MCF 10A (cell line): ENCODE measurements at regions not wholly inside any gene's neighbourhood (a gene's known extent, or its start where the extent isn't known, plus 50 kb on each side); places are given as distances from the start of the nearest gene placed in this dataset.

Experiments
- BruUV-seq: library from RNA; stranded (reverse); fragments of 400-500 nt; replicated peaks from 2 replicates; lab custom pipeline; 2021; lab: Mats Ljungman, UMichigan
- CTCF ChIA-PET: fragments of 300-600 bp; sonication (Branson Sonifier 250); formaldehyde crosslinking; extraction: SDS; loops from one replicate; lab custom pipeline; 2021; ENCODE audit warnings: antibody characterized with exemption, inconsistent platforms; lab: Yijun Ruan, JAX
- POLR2A ChIA-PET: fragments of 300-600, 350-650 bp; sonication (Branson Sonifier 250); formaldehyde crosslinking; extraction: SDS; loops from one replicate; lab custom pipeline; 2020; ENCODE audit warnings: antibody characterized with exemption, inconsistent platforms; lab: Yijun Ruan, JAX
- DNase-seq: peaks from one replicate; pipeline ENCODE4 v3.0.0-alpha.2; 2018; ENCODE audit not compliant: unreplicated experiment
- H3K27ac Mint-ChIP-seq: one replicate; pipeline ENCODE4 v1.8.0; 2022; ENCODE audit warnings: mild to moderate bottlenecking, low read depth, mixed read lengths; ENCODE audit not compliant: unreplicated experiment
- H3K27me3 Mint-ChIP-seq: one replicate; pipeline ENCODE4 v1.8.0; 2022; ENCODE audit warnings: mixed read lengths; ENCODE audit not compliant: insufficient read depth, unreplicated experiment
- H3K36me3 Mint-ChIP-seq: one replicate; pipeline ENCODE4 v1.8.0; 2022; ENCODE audit warnings: mild to moderate bottlenecking, moderate library complexity, mixed read lengths; ENCODE audit not compliant: insufficient read depth, unreplicated experiment
- H3K4me1 Mint-ChIP-seq: one replicate; pipeline ENCODE4 v1.8.0; 2022; ENCODE audit warnings: mixed read lengths; ENCODE audit not compliant: insufficient read depth, unreplicated experiment
- H3K4me3 Mint-ChIP-seq: one replicate; pipeline ENCODE4 v1.8.0; 2022; ENCODE audit warnings: mild to moderate bottlenecking, moderate library complexity, mixed read lengths; ENCODE audit not compliant: unreplicated experiment
- H3K9me3 Mint-ChIP-seq: one replicate; pipeline ENCODE4 v1.8.0; 2022; ENCODE audit warnings: mixed read lengths; ENCODE audit not compliant: unreplicated experiment
- intact Hi-C: fragments of 100-400 bp; cut with micrococcal nuclease; formaldehyde crosslinking; loops from 2 replicates; pipeline ENCODE4 v1.14.1; 2022
- TF ChIP-seq, protein P1 (sequence below): fragments of 200-600 bp; IDR thresholded peaks from one replicate; pipeline ENCODE4 v1.8.0; 2022; ENCODE audit warnings: antibody characterized with exemption, mild to moderate bottlenecking; ENCODE audit not compliant: unreplicated experiment

DNA sequence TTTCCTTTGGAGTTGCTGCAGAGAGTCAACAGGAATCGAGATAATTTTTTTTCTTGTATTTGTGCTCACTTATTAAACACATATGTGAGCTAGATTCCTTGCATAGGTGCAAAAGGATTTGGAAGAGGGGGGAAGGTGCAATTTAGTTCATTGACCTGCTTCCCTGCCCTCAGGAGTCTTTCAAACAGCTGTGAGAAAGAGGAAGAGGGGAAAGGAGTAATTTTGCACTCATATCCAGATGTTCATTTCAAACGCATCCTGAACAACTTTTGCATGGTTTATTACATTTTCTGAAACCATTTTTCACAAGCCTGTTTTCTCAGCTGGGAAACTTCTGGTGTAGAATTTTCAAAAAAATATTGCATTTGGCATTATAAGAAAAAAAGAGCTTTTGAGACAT is 795.0 kb downstream of the MAFB start:
- TF ChIP-seq, protein P1, sequence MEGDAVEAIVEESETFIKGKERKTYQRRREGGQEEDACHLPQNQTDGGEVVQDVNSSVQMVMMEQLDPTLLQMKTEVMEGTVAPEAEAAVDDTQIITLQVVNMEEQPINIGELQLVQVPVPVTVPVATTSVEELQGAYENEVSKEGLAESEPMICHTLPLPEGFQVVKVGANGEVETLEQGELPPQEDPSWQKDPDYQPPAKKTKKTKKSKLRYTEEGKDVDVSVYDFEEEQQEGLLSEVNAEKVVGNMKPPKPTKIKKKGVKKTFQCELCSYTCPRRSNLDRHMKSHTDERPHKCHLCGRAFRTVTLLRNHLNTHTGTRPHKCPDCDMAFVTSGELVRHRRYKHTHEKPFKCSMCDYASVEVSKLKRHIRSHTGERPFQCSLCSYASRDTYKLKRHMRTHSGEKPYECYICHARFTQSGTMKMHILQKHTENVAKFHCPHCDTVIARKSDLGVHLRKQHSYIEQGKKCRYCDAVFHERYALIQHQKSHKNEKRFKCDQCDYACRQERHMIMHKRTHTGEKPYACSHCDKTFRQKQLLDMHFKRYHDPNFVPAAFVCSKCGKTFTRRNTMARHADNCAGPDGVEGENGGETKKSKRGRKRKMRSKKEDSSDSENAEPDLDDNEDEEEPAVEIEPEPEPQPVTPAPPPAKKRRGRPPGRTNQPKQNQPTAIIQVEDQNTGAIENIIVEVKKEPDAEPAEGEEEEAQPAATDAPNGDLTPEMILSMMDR: no peak
- no TSS peak for BruUV-seq
- Mint-ChIP-seq H3K4me1 (peaks cover 8% of the 10 kb centered on the region), H3K27ac (no peak overlapping the region), H3K36me3 (no peaks in the 10 kb centered on the region), H3K27me3 (no peaks in the 10 kb centered on the region), H3K9me3 (no peaks in the 10 kb centered on the region), H3K4me3 (no peak overlapping the region)
- ChIA-PET CTCF (interaction anchor here (0.7 to 1.6 kb wide), 4 partner anchors 10 to 813 kb away, joined by 3 to 5 read pairs (median 4); no protein-coding TSS in a partner anchor), POLR2A (no interaction called here)
- DNase-seq: no peak
- intact Hi-C loops: no loop called here

DNA sequence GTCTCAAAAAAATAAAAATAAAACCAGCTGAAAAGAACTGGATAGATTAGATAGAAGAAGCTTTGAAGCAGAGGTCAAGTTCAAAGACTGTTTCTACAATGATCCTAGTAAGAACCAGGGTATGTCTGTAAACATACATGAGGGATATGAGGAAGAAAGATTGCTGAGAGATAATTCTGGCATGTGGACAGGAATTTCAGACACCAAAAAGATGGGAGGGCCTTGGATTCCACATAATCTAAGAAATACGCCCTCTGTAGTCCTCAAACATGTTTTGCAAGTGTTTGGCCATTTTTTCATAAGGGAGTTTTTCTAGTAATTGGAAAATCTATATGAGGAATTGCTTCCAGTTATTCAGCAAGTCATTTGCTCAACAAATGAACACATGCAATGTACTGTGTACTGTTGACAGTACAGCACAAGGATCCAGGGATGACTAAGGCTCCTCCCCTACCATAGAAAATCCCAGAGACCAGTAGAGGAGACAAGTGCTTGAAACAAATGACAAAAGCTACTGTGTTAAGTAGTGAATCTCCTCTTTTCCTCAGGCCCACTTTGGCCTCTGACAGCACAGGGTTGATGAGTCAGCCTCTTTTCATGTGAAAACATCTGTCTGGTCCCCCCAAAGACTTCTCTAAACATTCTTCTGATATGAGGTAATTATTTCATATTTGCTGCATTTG is 795.9 kb downstream of the MAFB start:
- Mint-ChIP-seq H3K27me3 (no peaks in the 10 kb centered on the region), H3K27ac (no peak overlapping the region), H3K9me3 (no peaks in the 10 kb centered on the region), H3K4me1 (peaks cover 8% of the 10 kb centered on the region), H3K4me3 (no peak overlapping the region), H3K36me3 (no peaks in the 10 kb centered on the region)
- POLR2A ChIA-PET: interaction anchor here (0.6 to 0.9 kb wide), 2 partner anchors 14 to 964 kb away, joined by 4 read pairs; no protein-coding TSS in a partner anchor
- DNase-seq: no peak
- BruUV-seq: no TSS peak
- intact Hi-C loops: no loop called here
- TF ChIP-seq, protein P1: no peak
- CTCF ChIA-PET: interaction anchor here (0.6 to 1.6 kb wide), 3 partner anchors 11 to 265 kb away, joined by 3 to 4 read pairs (median 3); no protein-coding TSS in a partner anchor

DNA sequence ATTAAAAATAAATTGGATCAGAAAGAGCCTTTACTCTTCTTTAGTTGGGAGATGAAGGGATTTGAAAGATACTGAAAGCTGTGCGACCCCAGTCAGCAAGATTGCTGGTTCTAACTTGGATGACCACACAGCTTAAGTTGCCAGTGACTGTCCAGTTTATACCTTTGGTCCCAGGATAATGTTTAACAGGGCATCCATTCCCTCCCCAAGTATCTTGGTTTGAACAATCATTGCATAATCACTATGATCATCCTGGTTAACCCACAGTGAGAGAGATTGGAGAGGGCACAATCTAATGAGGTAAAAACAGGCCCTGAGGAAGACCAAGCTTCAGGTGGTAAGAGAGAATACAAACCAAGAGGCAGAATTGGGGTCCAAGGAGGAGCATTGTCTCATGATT is 798.3 kb downstream of the MAFB start:
- intact Hi-C loops: no loop called here
- H3K36me3 Mint-ChIP-seq: no peaks in the 10 kb centered on the region
- TF ChIP-seq, protein P1: no peak
- H3K27me3 Mint-ChIP-seq: no peaks in the 10 kb centered on the region
- H3K9me3 Mint-ChIP-seq: no peaks in the 10 kb centered on the region
- no TSS peak for BruUV-seq
- no peak overlapping the region for H3K27ac Mint-ChIP-seq
- ChIA-PET POLR2A (interaction anchor here (0.6 to 1.0 kb wide), 2 partner anchors 8 to 787 kb away, joined by 3 read pairs; no protein-coding TSS in a partner anchor), CTCF (interaction anchor here (0.6 to 1.0 kb wide), 4 partner anchors 100 to 1072 kb away, joined by 3 to 4 read pairs (median 3); no protein-coding TSS in a partner anchor)
- H3K4me1 Mint-ChIP-seq: peaks cover 7% of the 10 kb centered on the region
- H3K4me3 Mint-ChIP-seq: no peak overlapping the region
- DNase-seq: no peak

DNA sequence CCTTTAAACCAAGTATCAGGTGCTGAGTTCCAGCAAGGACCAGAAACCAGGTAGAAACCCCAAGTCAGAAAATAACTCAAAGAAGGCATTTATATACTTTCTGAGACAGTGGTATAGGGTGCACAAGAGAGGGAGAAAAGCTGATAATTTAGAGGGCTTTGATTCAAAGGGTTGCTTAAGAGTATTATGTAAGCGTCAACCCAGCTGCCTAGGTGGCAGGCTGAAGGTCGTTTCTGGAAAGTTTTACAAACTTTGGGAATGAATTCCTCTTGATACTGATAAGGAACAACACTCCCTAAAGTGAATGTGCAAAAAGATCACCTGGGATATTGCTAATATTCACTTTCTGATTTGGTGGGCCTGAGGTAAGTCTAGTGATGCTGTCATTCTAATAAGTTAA is 800.7 kb downstream of the MAFB start:
- Mint-ChIP-seq H3K4me1 (peaks cover 9% of the 10 kb centered on the region), H3K4me3 (no peak overlapping the region), H3K9me3 (no peaks in the 10 kb centered on the region), H3K27me3 (no peaks in the 10 kb centered on the region), H3K27ac (no peak overlapping the region), H3K36me3 (no peaks in the 10 kb centered on the region)
- DNase-seq: no peak
- no TSS peak for BruUV-seq
- POLR2A ChIA-PET: interaction anchor here (0.6 to 1.1 kb wide), 4 partner anchors 11 to 395 kb away, joined by 3 to 4 read pairs (median 3); no protein-coding TSS in a partner anchor
- CTCF ChIA-PET: interaction anchor here (0.9 to 1.7 kb wide), 4 partner anchors 11 to 1075 kb away, joined by 3 to 9 read pairs (median 4); no protein-coding TSS in a partner anchor
- intact Hi-C loops: loop anchor here (5.0 kb wide), 2 partner anchors 621 to 1059 kb away; no protein-coding TSS in a partner anchor
- TF ChIP-seq, protein P1: no peak
